ENCODE measurements at regions not wholly inside any gene's neighbourhood (a gene's known extent, or its start where the extent isn't known, plus 50 kb on each side); places are given as distances from the start of the nearest gene placed in this dataset.

DNA sequence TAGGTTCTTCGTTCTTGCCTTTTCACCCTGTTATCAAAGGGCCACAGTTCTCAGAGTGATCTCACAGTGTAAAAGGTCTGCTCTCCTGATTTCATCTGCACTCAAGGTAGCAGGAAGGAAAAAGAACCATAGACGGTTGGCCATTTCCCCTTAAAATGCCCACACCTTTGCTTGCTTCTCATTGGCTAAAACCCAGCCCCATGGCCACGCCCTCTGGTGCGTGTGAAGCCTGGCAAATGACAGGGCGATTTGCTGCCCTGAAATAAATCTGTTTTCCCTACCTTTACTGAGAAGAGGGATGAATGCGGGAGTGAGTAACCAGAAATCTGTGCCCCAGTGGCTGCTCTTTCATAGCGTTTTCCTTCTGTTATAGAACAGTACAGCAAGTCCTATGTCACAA, 269.3 kb downstream of the POU4F1 start:
- TF ChIP-seq, protein P1, sequence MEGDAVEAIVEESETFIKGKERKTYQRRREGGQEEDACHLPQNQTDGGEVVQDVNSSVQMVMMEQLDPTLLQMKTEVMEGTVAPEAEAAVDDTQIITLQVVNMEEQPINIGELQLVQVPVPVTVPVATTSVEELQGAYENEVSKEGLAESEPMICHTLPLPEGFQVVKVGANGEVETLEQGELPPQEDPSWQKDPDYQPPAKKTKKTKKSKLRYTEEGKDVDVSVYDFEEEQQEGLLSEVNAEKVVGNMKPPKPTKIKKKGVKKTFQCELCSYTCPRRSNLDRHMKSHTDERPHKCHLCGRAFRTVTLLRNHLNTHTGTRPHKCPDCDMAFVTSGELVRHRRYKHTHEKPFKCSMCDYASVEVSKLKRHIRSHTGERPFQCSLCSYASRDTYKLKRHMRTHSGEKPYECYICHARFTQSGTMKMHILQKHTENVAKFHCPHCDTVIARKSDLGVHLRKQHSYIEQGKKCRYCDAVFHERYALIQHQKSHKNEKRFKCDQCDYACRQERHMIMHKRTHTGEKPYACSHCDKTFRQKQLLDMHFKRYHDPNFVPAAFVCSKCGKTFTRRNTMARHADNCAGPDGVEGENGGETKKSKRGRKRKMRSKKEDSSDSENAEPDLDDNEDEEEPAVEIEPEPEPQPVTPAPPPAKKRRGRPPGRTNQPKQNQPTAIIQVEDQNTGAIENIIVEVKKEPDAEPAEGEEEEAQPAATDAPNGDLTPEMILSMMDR (IDR thresholded peaks at IDR 0.05; ENCODE audit: low read depth, low read length): no peak
- TF ChIP-seq EZH2phosphoT487 (IDR thresholded peaks at IDR 0.05; ENCODE audit: low read depth): no peak
